ENCODE measurements at regions not wholly inside any gene's neighbourhood (a gene's known extent, or its start where the extent isn't known, plus 50 kb on each side); places are given as distances from the start of the nearest gene placed in this dataset.

DNA sequence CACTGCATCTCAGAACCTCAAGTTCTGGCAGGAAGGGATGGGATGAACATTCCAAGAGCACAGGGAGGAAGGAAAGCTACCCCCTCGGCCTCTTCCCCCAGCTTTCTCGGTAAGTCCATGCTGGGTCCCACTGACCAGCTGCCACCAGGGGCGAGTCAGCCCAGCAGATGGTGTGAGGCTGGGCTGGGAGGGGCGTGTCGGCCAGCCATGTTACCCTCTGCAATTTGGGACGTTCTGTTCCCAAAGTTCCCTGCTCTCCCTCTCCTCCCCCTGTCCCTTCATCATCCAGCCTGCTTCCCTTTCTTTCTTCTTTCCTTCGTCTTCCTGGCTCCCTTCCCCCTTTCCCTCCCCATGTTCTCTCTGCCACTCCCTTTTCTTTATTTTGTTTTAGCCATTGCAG lies 74.3 kb upstream of the TNP1 start:
- TF ChIP-seq, protein P1, sequence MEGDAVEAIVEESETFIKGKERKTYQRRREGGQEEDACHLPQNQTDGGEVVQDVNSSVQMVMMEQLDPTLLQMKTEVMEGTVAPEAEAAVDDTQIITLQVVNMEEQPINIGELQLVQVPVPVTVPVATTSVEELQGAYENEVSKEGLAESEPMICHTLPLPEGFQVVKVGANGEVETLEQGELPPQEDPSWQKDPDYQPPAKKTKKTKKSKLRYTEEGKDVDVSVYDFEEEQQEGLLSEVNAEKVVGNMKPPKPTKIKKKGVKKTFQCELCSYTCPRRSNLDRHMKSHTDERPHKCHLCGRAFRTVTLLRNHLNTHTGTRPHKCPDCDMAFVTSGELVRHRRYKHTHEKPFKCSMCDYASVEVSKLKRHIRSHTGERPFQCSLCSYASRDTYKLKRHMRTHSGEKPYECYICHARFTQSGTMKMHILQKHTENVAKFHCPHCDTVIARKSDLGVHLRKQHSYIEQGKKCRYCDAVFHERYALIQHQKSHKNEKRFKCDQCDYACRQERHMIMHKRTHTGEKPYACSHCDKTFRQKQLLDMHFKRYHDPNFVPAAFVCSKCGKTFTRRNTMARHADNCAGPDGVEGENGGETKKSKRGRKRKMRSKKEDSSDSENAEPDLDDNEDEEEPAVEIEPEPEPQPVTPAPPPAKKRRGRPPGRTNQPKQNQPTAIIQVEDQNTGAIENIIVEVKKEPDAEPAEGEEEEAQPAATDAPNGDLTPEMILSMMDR (IDR thresholded peaks at IDR 0.05): no peak
- no peak for TF ChIP-seq POLR2A (IDR thresholded peaks at IDR 0.05)

All from testis (tissue), 2 donors.